ENCODE measurements at regions not wholly inside any gene's neighbourhood (a gene's known extent, or its start where the extent isn't known, plus 50 kb on each side); places are given as distances from the start of the nearest gene placed in this dataset.

- TF ChIP-seq CTCF (IDR thresholded peaks at IDR 0.05), result no peak
- TF ChIP-seq POLR2A (IDR thresholded peaks at IDR 0.05), result no peak
Observed at GRCh38 chr3:181879926-181880325, 168.2 kb downstream of the SOX2 start.

All from uterus (tissue), 2 donors.